HG03439 (cell line): ENCODE measurements at regions not wholly inside any gene's neighbourhood (a gene's known extent, or its start where the extent isn't known, plus 50 kb on each side); places are given as distances from the start of the nearest gene placed in this dataset.
"Not testable (repeated sequence)": the region's sequence is repeated elsewhere in the genome, so short reads cannot be mapped to it uniquely, and the experiment has no call there.

Source experiments
- ATAC-seq: cut with Tn5 transposase; IDR thresholded peaks from one replicate; pipeline ENCODE4 v1.9.1; 2021; ENCODE audit warnings: mild to moderate bottlenecking, moderate library complexity; ENCODE audit not compliant: unreplicated experiment

GRCh38 chr13:82467626-82468025 is 1414.6 kb downstream of the SLITRK1 start:
- ATAC-seq = no peak

GRCh38 chr13:82459575-82459974 is 1422.7 kb downstream of the SLITRK1 start:
- not testable (repeated sequence) for ATAC-seq

- ATAC-seq = no peak
Observed at GRCh38 chr13:82458169-82458568, 1424.1 kb downstream of the SLITRK1 start.

GRCh38 chr13:82457548-82457947 is 1424.7 kb downstream of the SLITRK1 start:
- not testable (repeated sequence) for ATAC-seq

GRCh38 chr13:82447416-82448077 is 1434.7 kb downstream of the SLITRK1 start:
- ATAC-seq = no peak

- ATAC-seq = no peak
Observed at GRCh38 chr13:82439159-82439904, 1442.9 kb downstream of the SLITRK1 start.

GRCh38 chr13:82438320-82438719 is 1444.0 kb downstream of the SLITRK1 start:
- ATAC-seq = no peak

GRCh38 chr13:82436099-82436585 is 1446.1 kb downstream of the SLITRK1 start:
- no peak for ATAC-seq

GRCh38 chr13:82432949-82433348 is 1449.3 kb downstream of the SLITRK1 start:
- ATAC-seq = no peak

- ATAC-seq = no peak
Observed at GRCh38 chr13:82412749-82413148, 1469.5 kb downstream of the SLITRK1 start.

- ATAC-seq = no peak
Observed at GRCh38 chr13:82407321-82407720, 1475.0 kb downstream of the SLITRK1 start.

- no peak for ATAC-seq
Observed at GRCh38 chr13:82374719-82375118, 1507.6 kb downstream of the SLITRK1 start.

- ATAC-seq = no peak
Observed at GRCh38 chr13:82370316-82370715, 1512.0 kb downstream of the SLITRK1 start.

GRCh38 chr13:82364525-82364924 is 1517.7 kb downstream of the SLITRK1 start:
- no peak for ATAC-seq

GRCh38 chr13:82358284-82358683 is 1524.0 kb downstream of the SLITRK1 start:
- no peak for ATAC-seq

GRCh38 chr13:82356667-82357410 is 1525.4 kb downstream of the SLITRK1 start:
- no peak for ATAC-seq

GRCh38 chr13:82344867-82345266 is 1537.4 kb downstream of the SLITRK1 start:
- ATAC-seq = no peak

- no peak for ATAC-seq
Observed at GRCh38 chr13:82341116-82341515, 1541.2 kb downstream of the SLITRK1 start.

GRCh38 chr13:82330499-82330898 is 1551.8 kb downstream of the SLITRK1 start:
- peak; percentile 61 for ATAC-seq

GRCh38 chr13:82323101-82323500 is 1559.2 kb downstream of the SLITRK1 start:
- ATAC-seq = no peak

- ATAC-seq = no peak
Observed at GRCh38 chr13:82305588-82305987, 1576.7 kb downstream of the SLITRK1 start.

- no peak for ATAC-seq
Observed at GRCh38 chr13:82298106-82298505, 1584.2 kb downstream of the SLITRK1 start.
